ENCODE measurements at regions not wholly inside any gene's neighbourhood (a gene's known extent, or its start where the extent isn't known, plus 50 kb on each side); places are given as distances from the start of the nearest gene placed in this dataset.
"Not testable (repeated sequence)": the region's sequence is repeated elsewhere in the genome, so short reads cannot be mapped to it uniquely, and the experiment has no call there.

DNA sequence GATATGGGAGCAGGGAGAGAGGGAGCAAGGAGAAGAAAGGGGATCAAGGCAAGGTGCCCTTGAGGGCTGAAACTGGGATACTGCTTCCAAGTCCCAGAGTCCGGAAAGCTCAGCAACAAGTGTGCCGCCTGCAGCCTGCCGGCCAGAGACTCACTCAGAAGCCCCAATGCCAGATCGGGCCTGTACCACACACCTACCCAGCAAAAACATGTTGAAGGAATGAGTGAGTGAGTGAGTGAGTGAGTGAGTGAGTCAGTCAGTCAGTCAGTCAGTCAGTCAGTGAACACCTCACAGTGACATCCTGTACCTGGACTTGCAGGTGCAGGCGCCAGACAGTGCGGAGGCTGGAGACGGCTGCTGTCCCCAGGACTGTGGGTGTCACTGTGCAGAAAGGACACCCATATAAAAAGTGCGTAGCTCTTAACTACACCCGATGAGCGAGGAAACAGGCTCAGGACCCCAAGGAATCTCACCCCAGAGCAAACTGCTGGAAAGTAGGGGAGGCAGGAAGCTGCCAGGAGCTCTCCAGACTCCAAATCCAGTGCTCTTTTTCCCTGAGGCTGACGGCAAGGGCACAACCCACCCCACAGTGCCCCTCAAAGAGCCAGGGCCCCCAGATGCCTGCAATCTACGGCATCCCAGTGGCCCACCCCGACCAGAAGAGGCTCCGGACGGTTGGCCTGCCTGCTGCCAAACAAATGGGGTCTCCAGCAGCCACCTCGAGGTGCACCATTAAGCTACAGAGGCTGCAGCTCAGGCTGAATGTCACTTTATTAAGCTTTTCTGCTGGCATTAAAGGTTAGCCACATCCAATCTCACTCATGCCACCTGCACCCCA, 261.7 kb downstream of the NPHP4 start:
- DNase-seq, result no peak

DNA sequence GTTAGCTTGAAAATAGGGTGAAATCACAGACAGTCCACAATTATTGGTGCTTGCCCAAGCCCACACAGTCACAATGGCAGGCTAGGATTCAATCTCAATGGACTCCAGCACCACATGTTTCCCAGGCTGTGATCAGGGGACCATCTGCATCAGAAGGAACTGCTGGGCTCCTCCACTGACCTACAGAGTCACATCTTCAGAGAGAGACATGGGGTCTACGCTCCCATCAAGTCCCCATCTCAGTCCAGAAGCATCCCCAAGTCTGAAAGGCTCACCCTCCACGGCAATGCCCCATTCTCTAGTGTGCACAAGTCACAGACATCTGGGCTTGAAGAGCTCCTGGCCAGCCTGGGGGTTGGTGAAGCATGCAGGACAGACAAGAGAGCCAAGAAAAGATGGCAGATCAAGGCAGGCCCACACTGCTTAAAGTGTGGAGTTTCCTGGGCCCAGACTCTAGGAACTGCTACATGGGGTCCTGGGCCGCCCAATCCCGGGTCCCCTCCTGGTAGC, 262.5 kb downstream of the NPHP4 start:
- DNase-seq, result no peak

DNA sequence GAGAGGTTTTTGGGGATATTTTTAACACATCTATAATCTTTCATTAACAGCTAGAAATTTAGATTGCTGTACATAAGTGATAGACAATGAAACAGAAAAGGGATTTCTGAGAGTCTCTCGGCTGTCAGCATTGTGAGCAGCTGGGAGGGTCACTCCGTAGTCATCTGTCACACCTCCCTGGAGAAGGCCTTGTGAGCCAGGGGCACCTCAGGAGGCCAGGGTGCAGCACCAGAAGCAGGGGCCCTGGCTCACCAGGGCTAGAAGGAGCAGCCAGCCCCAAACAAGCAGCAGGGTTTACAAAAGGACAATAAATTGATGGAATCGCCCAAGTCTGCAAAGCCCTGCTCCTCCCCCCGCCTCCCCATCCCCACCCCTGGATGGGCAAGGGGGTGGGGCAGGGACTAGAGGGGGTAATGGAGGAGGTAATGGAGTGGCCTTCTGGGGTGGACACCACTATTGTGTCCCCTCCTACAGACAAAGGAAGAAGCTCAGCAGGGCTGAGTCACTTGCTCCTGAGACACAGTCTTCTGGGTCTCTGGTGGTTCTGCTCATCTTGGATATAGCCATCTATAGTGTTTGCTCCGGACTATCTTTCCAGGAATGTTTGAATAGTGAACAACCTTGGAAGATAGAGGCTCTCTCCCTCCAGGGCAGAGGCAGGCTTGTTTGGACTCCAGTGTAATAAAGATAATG, 263.4 kb downstream of the NPHP4 start:
- DNase-seq, result no peak

DNA sequence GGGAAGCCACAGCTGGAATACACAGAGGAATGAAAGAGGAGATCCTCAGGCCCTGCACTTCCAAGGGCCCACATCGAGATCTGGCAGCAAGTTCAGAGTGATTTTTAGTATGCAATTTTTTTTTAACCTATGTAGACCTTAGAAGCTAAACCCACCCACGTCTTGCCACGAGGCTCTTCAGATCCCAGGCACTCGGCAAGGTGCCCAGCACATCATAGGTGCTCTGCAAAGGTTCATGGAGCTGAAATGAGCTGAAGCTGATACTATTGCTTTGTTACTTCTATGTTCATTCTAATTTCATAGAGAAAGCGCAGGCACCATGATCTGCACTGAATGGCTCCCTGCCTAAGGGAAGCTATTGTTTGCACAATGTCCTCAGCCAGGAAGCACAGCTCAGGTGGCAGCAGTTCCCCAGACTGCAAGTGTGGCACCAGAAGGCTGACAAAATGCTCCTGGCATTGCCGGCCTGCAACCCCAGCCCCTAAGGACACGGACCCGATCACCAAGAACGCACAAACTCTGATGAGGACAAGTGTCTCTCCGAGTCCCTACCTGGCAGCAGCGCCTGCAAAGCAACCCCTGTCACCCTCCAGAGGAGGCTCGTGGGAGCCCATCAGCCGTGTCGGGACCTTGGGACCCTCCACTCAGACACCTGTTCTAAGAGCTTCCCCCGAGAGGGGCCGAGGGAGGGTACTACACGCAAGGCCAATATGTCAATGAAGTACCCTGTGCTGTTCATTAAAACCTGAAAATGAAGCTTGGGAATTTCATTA, 264.2 kb downstream of the NPHP4 start:
- no peak for DNase-seq

DNA sequence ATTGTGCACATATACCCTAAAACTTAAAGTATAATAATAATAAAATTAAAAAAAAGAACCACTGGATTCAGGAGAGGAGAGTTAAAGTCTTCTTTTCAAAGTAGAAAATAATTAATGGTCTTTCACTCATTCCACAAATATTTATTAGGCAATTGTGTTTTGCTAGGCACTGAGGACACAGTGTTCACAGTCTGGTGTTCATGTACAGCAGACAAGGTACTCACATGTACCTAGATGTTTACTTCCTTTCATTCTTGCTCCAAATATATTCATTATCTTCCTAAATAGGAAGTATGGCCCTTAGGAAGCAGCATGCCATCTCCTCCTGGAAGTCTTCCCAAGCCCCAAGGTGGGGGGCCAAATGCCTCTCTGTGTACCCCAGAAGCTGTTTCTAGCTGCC, 265.0 kb downstream of the NPHP4 start:
- DNase-seq, result no peak

DNA sequence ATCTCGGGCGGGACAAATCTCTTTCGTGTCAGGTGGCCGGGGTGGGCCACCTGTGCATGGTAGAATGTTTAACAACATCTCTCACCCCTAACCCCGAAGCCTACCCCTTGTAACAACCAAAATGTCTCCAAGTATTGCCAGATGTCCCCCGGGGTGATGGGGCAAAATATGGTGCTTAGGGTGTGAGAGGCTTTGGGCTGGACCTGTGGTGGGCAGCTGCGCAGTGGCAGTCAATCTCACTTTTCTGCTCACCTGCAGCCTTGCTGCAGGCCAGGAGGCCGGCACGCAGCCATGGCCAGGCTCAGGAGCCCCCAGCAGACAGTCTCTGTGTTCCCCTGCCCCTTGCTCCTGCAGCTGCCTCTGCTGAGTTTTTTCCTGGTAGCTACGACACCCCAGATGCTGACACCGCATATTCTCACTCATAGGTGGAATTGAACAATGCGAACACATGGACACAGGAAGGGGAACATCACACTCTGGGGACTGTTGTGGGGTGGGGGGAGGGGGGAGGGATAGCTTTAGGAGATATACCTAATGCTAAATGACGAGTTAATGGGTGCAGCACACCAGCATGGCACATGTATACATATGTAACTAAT, 265.5 kb downstream of the NPHP4 start:
- not testable (repeated sequence) for DNase-seq

DNA sequence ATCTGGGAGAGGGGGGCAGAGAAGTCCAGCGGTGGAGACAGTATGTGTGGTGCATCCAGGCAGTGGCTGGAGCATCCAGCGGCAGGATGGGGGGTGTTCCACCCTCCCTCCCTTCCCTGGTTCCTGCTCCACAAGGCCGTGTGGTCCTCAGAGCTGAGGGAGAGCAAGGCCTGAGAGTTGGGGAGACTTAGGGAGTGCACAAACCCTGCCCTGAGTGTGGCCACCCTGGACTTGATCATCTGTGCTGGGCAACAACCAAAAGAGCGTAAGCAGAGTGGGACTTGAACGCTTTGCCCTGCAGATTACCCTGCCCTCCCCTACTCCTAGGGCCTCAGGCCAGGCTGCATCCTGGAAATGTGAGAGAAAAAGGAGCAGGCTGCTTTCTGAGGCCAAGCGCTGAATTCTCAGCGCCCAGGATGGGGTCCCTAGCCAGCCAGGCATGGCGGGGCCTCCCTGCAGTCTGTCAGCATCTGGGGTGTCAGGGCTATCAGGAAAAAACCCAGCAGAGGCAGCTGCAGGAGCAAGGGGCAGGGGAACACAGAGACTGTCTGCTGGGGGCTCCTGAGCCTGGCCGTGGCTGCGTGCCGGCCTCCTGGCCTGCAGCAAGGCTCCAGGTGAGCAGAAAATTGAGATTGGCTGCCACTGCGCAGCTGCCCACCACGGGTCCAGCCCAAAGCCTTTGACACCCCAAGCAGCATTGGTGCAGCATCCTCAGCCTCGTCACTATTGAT, 266.2 kb downstream of the NPHP4 start:
- DNase-seq, result no peak

DNA sequence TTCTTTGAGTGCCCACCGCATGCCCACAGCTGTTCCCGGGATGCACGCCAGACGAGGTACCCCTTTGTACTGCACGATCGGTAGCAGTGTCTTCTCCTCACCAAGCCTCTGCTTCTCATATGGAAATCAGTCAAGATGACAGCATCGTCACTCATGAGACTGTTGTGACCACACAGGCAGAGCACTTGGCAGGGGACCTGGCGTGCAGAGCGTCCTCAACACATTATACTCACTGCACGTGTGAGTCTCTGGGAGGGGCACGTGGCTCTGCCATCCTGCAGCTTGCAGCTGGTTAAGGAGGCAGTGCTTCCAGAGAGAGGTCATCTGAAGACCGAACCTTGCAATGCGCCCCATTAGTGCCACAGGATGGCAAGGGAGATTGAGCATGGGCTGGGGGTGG, 266.8 kb downstream of the NPHP4 start:
- DNase-seq, result no peak

DNA sequence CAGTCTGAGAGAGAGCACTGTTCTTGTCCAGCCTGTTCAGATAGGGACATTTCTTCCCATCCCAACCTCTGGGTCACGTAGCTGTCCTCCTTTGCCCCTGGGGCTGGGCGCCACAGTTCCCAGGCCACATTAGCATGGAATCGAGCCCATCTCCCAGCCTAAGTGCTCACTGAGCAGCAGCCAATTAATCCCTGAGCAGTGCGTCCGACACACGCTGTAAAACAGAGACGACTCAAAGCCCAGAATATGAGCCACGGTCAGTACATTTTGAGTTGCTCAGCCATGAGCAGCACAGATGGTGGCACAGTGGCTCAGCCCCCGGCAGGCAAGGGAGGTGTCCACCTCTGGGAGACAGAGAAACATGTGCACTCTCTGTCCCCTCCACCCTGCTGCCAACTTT, 267.4 kb downstream of the NPHP4 start:
- DNase-seq, result no peak

DNA sequence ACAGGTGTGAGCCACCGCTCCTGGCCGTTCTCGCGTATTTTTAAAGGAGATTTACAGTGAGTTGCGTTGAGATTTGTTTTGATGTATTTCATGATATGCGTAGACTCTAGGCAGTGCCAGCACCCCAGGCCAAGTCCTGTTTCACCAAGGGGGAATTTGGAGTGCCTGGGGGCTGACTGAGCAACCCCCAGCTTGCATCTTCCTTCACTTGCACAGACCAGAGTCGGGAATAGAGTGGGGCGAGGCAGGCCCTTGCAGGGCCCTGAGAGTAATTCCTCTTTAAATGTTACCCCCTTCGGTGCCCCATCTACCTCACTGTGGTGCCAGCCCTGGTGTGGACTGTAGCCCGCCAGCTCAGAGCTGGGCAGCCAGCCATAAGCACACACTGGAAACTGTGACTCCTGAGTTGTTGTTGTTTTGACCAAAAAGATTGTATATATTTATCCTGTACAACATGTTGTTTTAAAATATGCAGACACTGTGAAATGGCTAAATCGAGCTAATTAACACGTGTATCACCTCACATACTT, 269.5 kb downstream of the NPHP4 start:
- no peak for DNase-seq

DNA sequence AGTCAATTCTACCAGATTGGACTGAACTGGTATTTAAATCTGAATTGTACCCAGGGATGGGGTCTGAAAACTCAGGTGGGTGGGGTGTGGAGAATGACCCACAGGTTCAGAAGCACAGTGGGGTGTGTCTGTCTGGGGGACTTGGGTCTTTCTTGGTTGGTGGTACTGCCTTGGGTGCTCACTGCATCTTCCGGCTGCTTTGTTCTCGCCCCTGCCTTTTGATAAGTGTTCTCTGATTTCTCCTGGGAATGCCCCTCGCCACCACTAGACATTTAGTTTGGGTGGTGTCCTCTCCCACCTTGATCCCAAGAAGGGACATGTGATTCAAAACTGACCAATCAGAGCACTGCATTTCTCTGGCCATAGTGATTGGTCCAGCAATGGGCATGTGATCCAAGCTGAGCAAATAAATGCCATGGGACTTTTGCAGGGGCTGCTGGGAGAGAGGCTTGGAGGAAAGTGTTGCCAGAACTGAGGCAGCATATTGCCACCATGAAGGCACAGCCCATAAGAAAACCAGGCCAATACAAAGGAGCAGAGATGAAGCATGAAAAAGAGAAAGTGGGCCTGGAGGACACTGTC, 270.5 kb downstream of the NPHP4 start:
- DNase-seq, result no peak

DNA sequence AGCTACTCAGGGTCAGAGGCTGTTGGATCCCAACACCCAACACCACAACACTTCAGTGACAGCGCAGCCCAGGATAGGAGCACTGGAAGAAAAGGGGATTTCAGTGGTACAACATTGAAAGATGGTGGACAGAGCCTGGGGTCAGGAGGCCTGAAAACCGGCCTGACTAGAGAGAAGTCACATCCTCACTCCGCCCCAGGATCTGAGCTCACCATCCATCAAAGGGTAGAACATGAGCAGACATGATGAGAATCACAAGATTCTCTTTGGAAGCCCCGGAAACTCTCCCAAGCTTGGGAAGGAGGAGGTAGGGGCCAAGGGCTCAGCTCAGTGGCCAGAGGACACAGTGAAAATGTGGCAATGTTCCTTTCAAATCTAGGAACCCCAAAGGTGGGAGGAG, 271.3 kb downstream of the NPHP4 start:
- no peak for DNase-seq

DNA sequence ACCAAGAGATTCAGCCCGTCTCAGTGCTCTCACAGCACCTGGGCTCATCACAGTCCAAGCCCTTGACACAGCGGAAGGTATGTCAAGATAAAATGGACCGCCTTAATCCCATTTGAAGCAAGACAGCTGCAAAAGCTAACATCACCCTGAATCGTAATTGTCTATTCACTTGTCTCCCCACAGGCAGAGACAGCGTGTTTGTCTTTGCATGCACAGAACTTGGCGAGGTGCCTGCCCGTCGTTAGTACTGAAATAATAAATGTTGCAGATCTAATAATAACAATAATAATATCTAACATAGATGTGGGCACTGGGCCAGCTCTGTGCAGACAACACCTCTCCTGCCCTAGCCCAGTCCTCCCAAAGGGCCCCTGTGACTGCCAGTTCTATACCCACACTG, 271.7 kb downstream of the NPHP4 start:
- DNase-seq, result no peak

DNA sequence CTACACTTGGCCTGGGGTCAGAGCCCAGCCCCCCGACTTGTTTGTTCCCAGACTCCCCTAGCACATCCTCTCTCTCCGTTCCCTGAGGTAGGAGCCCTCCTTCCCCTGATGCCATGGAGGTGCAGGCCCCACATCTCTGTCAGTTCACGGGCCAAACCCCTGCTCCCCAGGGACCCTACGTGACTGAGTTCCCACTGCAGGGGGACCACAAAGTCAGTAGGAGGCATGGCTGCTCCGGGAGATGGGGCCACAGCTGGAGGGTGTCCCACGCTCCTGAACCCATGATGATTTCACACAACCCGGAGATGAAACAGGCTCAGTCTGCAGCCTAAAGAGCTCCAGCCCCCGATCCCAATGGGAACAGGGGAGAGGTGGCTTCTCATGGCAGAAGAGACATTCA, 272.2 kb downstream of the NPHP4 start:
- no peak for DNase-seq

DNA sequence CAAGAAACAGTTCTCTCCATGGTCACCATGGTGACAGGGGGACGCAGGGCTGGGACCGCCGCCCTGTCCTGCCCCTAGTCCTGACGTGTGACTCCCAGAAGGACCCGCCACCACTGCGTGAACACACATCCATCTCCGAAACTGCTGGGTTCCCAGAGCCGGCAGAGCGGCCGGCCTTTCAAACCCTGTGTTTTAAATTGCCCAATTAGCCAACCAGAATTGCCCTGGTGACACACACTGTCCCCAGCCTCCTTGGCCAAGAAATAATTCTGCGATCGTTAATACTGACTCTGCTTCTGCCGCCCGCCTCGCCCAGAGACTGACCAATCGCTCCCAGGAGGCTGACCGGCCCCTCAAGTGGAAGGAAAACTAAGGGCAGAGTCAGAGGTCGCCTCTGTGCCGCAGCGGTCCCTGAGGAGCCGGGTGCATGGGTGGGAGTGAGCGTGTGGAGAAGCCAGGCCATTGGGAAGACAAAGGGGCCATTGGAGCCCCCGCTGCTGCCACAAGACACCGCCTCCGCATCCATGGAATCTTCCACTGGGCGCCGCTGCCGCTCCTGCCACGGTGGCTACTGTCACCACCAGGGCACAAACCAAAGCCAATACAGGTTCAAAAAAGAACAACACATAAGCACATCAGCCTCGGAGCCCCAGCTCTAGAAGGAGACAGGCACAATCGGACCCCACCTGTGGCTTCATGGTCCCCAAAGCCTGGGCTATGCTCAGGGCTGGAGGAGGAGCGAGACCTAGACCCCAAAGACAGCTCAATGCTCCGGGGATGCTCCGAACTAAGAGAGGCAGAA, 273.2 kb downstream of the NPHP4 start:
- no peak for DNase-seq

DNA sequence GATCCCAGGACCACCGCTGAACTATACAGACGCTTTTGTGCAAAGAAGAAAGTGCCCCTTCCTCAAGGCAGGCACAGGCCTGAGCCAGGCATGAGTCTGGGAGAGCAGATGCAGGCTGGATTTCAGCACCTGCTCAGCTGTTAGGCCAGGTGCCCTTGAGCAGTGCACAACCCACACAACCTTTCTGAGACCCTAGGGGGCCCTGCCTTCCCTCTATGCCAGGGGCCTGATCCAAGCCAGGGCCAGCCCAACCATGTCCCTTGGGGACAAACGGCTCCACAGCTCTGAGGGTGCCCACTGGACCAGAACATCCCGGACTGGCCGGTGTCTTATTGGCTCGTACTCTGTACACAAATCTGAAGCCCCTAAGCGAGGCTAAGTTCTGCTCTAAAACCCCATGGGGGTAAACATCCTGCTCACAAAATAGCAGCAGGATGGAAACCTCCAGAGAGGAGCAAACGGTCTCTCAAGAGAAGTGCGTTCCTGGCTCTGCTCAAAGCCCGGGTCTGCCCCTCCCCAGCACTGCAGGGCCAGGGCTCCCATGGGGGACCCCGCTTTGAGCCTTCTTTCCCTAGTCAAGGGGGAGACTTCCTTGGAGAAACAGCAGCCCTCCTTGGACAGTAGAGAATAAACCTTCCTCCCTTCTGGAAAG, 275.1 kb downstream of the NPHP4 start:
- DNase-seq, result no peak

DNA sequence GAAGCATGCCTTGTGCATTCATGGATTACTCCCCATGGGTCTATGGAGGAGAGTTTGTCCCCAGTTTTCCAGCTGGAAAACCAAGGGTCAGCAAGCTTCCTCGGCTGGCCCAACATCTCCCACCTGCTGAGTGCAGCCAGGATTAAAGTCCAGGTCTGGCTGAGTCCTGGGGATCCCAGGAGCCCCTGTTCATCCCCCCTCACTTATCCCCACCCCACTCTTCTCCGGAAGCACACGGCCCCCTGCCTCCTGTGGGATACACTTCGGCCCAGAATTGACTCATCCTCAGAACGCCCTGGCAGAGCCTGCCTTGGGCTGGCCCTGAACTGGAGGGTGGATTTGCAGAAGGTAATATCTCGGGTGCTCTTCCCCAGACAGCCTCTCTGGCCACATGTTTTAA, 276.1 kb downstream of the NPHP4 start:
- DNase-seq, result no peak

DNA sequence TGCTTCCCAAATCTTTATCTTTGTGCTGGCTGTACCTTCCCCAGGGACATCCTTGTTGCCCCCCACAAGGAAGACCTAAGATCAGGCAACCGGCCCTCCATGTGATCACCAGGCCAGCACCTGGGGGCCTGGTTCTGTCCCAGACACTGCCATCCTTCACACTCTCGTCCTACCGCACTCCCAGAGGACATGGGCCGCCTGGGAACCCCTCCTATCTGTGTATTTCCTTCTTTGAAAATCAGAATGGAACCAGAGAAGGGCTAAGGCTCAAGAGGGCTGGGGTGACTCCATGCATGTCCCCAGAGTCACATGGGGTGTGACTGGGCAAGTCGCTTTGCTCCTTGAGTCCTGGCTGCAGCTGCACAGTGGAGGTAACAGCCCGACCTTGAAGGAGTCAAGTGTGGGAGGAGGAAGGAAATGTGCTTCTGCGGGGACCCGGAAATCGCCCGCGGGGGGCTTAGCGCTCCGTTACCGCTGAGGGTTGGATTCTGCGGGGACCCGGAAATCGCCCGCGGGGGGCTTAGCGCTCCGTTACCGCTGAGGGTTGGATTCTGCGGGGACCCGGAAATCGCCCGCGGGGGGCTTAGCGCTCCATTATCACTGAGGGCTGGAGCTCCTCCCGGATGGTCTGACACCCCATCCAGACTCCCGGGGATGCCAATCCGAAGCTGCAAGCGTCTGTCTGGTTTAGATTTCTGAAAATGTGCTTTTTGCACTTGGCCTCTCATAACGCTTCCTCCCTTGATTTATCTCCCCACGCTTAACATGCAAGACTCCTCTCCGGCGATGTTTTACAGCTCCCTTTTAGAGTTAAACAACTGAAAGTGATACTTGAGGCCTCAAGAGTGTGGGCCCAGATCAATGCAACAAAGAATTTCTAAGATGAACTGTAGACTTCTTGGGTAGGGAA, 278.9 kb downstream of the NPHP4 start:
- DNase-seq, result no peak

DNA sequence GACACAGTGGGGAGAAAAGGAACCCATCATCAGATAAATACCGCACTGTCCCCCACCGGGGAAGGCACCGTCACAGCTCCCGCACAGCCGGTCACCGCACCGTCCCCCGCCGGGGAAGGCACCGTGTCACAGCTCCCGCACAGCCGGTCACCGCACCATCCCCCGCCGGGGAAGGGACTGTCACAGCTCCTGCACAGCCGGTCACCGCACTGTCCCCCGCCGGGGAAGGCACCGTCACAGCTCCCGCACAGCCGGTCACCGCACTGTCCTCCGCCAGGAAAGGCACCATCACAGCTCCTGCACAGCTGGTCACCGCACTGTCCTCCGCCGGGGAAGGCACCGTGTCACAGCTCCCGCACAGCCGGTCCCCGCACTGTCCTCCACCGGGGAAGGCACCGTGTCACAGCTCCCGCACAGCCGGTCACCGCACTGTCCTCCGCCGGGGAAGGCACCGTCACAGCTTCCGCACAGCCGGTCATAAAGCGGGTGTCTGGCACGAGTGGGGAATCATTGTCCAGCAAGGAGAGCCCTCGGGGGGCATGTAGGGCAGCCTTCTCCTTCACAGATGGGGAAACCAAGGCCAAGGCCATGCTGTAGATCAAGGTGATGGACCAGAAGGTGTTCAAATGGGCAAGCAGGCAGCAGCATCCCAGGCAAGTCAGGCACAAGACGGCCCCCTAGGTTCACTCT, 280.1 kb downstream of the NPHP4 start:
- no peak for DNase-seq

Data from NCI-H1436 (cell line).